NCI-H524 treated with DMSO at 0.1 percent for 48 hours (cell line): ENCODE measurements at regions not wholly inside any gene's neighbourhood (a gene's known extent, or its start where the extent isn't known, plus 50 kb on each side); places are given as distances from the start of the nearest gene placed in this dataset.

ENCODE experiments used
- DNase-seq: peaks from one replicate; lab custom pipeline; 2025; lab: John Stamatoyannopoulos, UW

DNA sequence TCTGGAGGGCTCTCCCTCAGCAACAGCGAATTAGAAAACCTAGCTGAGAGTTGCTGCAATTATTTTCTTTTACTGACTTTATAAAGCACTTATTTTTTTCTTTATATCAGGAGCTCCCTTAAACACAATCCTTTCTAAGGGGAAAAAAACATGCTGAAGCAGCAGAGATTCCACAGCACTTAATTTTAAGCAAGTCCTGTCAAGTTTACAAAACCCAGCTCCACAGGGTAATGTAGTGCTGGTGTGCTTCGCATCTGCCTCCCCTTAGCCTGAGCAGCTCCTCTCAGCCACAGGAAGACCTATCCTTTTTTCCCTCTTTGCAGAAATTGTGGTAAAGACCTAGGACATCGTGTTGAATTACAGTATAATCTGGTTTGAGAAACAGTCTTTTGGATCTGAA, 208.1 kb upstream of the SYNDIG1 start:
- DNase-seq = no peak

DNA sequence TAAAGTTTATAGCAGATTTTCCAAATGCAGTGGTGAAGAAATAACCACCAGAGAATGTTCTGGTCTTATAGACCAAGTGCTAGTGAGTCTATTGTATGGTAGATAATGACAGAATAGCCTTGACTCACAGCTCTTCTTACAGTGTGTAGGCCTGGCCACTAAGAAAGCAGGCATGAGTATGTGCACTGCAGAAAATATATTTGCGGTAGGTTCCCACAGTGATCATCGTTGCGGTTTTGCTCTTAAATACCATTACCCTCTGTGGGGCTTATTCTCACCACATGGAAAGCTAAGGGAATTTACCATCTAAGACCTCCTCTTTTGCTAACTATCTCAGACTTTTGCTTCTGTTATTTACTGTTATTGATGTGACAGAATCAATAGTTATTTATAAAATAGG, 212.3 kb upstream of the SYNDIG1 start:
- no peak for DNase-seq

DNA sequence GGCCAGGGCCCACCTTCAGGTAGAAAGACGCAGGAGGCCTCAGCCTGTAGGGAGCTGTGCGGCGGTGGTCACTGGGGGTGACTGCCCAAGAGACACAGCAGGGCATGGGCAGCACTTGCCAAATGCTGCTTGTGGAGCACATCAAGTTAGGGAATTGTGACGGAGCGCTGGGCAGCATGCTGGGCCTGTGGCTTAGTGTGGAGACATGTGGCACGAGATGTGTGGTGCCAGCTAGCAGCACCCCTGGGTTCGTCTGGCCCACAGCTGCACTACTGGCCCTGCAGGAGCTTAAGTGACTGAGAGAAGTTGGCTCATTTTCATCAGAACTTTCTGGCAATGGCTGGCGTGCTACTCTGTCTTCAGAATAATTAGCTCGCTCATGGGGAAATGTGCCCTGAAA, 213.1 kb upstream of the SYNDIG1 start:
- no peak for DNase-seq

DNA sequence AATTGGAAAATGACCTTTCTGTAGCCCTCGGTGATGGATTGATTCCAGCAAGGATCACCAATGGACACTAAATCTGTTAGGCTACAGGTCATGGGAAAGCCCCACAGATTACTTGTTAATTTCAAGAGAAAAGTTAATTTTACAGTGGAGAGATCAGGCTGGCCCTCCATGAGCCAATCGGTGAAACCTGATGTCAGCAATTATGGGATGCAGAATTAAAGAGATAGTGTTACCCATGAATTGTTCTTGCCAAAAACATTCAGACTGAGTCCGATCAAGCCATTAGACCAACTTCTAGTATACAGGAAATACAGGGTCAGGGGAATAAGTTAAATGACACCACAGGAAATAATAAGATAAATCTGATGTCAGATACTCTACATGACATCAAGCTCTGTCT, 214.9 kb upstream of the SYNDIG1 start:
- no peak for DNase-seq

DNA sequence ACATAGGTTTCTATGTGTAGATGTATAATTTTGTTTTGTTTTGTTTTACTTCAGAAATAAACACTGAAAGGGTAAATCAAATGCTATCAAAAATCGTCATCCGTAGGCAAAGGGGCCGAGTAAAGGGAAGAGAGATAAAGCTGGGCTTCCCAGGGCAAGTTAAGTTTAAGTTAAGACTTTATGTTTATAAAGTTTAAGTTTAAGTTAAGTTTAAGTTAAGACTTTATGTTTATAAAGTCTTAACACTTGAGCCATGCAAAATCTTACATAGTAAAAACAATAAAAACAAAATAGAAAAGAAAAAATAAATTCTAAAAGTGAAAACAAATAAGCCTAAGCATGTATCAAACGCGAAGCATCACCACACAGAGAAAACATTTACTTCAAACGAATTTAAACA, 216.1 kb upstream of the SYNDIG1 start:
- no peak for DNase-seq

DNA sequence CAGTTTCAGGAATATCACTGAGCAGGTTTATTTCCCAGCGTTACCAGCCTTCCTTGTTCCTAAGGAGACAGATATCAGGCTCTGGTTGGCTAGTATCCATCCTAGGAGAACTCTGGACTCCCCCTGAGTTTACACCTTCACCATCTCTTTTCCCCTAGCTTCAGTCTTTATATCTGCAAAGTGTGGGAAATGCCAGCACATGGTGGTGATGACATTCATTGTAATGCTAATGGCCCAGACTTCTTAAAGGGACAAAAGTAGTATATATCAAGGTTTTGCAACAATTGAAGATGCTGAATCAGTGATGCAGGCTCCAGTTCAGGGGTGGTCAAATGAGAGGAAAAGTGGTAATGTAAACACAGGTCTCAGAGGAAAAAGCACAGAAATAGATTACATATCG, 224.3 kb upstream of the SYNDIG1 start:
- no peak for DNase-seq

DNA sequence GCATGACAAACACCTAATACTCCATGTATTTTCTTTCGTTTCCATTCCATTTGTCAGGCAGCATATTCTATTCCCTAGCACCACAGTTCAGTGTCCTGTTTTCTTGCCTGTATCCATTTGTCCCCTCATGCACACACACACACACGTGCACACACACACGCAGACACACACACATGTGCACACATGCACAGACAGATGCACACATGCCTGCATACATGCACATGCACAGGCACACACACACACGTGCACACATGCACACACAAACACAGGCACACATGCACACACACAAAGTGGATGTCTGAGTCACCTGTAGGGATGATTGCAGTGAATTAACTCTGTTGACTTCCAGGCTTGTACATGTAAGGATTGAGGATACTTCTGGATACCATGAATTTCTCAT, 226.7 kb upstream of the SYNDIG1 start:
- no peak for DNase-seq

DNA sequence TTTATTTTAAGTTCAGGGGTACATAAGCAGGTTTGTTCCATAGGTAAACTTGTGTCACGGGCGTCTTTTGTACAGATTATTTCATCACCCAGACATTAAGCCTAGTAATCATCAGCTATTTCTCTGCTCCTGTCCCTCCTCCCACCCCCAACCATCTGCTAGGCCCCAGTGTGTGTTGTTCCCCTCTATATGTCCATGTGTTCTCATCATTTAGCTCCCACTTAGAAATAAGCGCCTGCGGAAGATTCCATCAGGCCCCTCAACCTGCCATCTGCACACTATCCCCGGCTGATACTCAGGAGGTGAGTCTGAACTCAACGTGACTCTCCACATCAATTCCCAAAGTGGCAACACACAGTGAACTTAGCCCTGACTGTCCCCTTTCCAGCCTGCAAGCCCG, 228.0 kb upstream of the SYNDIG1 start:
- peak; percentile 87 for DNase-seq

DNA sequence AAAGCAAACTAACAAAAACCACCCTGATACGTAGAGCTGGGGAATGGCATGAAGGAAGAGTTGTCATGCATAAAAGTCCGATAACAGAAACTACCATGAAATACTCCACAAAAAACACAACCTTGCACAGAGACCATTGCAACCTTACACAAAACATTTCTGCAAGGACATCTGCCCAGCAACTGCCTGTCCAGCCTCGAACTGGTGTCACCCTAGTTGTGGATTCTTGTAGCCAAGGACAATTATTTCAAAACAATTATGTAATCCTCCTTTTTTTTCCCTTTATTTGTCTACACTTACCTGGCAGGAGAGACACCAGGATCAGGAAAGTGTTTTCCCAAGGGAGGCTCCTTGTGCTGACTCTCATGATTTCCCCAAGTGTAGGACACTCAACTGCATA, 232.5 kb upstream of the SYNDIG1 start:
- no peak for DNase-seq

DNA sequence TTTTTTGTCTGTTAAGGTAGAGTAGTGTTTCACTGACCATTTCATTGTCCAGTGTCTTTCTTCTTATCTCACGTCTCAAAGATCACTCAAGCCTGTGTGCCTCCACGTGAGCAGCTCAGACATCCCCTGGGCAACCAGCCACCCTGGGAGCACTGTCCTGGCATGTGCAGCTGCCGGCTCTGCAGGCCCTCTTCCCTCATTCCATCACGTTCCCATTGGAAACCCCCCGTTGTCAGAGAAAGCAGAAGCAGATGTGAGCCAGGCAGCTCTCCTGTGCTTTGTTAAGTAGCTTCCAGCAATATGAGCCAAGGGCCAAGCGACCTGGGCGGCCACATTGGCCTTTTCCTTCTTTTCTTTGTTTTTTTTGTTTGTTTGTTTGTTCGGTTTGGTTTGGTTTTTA, 233.2 kb upstream of the SYNDIG1 start:
- DNase-seq = no peak

DNA sequence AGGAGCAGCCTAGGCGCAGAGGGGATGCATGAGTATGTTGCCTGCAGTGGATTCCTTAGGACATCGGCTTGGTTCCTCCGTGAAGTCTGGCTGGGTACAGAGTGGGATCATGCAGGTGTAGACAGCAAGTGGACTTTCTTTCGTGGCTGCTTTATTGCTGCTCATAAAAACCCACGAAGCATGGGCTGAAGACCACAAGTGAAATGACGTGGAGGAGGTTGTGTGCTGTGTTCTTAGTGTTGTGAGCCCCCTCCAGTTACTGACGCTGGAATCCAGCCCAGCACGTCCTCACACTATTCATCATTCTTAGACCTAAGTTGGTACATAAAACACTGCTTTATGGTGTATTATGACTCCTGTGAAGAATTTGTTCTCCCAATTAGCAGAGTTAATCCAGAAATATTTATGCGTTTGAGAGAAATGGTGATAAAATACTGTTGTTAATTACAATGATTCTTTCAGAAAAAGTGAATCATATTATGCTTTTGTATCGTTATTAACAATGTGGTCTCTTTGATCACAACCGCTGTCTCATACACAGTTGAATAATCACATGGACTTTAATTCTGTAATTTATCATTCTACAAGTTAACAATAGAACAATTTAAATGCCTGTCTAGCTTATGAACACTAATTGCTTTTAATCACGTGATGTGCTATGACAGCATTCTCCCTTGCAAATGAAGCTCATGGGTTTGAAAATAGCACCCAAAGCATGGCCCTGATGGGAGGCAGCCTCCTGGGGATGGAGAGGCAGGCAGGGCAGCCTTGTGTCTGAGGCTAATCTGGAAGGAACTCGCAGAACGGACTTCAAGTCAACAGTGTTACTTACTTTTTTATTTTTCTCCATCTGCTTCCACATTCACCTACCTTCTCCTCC, 233.9 kb upstream of the SYNDIG1 start:
- DNase-seq = no peak

DNA sequence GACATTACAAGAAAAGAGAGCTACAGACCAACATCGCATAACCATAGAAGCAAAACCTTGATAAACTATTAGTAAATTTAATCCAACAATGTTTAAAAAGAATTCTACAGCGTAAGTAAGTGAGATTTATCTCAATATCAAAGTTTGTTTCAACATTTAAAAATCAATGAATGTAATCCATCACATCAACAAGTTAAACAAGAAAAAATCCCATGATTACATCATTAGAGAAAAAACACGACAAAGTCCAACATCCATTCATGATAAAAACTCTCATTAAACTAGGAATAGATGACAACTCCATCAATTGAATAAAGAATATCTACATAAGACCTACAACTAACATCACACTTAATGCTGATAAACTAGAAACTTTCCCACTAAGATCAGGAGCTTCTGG, 239.0 kb upstream of the GGTLC1 start:
- no peak for DNase-seq

DNA sequence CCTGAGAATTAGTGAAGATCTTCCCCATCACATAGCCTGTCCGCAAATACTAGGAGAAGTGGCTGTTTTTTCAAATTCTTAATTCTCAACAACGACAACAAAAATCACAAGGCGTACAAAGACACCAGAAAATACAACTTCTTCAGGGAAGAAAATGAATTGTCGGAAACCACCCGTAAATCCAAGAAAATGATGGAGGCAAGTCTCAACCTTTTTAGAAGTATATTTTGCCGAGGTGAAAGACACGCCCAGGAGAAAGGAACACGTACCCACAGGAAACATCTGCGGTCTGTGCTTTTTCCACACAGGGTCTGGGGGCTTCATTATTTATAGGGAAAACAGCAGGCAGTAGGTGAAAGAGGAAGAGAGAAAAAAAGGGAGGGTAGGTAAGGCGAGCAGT, 223.9 kb upstream of the GGTLC1 start:
- no peak for DNase-seq

DNA sequence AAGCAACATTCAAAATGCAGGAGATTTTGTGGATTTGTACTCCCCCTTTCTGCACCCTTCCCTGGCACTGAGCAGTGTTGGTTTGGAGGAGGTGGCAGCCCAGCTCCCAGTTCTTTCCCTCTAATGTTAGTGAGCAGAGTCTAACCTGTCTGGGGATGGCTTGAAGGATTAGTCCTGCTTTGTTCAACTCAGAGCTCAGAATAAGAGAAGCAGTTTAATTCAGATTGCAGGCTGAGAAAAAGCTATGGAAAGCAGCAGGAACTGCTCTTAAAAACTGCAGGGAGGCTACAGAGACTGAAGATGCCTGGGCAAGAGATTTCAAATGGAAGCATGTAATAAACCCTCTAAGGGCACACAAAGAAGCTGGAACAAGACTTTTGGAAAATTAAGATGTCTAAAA, 223.4 kb upstream of the GGTLC1 start:
- DNase-seq = no peak

DNA sequence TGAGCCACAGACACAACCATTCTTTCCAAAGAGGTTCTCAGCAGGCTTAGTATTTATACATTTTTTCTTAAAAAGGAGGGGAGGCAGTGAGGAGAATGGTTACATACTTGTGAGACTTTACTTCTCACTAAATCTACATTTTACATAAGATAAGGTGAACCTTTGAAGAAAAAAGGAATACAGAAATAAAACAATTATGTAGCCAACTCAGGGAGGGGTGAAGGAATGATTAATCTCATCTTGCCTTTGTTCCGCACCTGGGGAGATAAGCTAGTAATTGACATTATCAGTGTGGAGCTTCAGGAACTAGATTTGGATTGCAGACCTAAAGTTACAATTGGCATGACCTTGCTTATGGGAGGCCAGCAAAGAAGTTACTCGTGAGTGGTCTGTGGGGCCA, 221.8 kb upstream of the GGTLC1 start:
- no peak for DNase-seq

DNA sequence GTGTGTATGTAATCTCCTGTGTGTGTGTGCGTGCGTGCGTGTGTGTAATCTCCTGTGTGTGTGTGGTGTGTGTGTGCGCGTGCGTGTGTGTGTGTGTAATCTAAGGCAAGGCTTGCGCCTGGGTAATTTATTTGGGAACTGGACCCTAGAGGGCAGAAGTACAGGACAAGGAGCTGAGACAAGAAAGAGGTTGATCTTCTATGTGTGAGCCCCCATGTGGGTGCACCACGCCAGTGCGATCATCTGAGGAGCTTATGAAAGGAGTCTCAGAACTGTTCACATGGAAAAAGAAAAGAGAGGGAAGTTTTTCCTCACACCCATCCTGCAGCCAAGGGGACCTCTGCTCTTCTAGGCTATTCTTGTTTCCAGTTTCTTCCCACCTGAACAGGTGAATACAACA, 220.1 kb upstream of the GGTLC1 start:
- no peak for DNase-seq

DNA sequence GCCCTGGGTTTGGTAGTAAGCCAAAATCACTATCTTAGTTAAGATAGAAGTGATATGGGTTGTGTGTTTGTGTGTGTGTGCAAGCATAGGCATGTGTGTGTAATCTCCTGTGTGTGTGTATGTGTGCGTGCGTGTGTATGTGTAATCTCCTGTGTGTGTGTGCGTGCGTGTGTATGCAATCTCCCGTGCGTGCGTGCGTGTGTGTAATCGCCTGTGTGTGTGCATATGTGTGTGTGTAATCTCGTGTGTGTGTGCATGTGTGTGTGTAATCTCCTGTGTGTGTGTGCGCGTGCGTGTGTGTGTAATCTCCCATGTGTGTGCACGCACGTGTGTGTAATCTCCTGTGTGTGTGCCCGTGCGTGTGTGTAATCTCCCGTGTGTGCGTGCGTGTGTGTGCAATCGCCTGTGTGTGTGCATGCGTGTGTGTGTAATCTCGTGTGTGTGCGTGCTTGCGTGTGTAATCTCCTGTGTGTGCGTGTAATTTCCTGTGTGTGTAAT, 219.3 kb upstream of the GGTLC1 start:
- no peak for DNase-seq

DNA sequence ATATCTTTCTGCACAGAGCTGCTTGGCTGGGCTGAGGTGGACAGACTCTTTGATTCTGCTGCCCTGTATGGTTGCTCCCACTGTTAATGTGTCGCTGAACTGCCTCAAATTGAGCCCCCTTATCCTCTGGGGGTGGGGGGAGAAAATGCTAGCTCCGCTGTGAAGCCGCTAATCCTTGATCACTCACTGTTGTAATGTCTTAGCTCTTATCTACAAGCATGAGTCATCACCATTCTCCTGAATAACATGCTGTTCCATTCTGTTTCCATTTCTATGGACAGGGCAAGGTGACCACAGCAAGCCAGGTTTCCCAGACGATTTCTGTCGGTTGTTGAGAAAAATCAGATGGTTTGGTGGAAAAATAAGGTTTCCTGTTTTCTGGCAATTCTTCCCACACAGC, 218.4 kb upstream of the GGTLC1 start:
- no peak for DNase-seq

DNA sequence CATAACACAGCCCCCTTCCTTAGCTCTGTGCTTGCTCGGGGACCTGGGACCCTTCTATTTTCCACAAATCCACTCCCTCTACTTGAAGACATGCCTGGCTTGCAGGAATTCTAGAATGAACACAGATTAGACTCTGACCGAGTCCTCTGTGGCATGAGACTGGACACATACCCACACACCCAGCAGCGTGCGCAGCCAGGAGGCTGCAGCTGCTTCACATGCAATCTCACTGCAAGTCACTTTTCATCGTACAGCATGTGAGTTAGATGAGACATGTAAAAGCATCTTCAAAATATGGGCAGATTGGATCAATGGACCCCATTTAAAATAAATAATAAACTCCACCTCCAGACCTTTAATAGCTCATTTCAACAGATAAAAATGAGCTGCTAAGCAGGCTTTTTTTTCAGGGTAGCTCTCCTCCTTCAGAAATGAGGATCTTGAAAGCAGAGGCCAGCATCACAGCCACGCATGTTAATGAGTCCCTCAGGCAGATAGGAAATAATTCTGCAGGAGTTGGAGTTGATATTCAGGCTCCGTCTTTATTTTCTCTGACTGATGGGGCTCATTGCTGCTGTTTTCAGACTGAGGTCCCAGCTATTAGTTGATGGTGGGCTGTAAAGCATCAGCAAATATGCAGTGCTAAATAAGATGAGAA, 215.1 kb upstream of the GGTLC1 start:
- DNase-seq = no peak

DNA sequence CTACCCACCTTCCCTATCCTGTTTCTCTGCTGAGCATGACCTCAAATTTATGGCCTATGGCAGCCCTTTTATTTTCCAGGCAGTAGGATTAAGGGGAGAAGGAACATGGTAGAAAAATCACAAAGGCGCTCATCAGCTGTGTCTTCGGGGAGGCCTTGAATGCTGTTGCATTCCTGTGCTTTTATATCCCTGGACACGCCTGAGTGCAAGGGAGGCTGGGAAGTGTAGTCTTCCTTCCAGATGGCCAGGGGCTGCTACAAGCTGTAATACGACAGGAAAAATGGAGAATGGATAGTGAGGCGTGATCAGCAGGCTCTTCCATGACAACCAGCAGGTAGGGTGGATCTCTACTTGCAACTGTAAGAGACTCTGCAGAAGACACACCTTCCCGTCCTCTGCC, 210.9 kb upstream of the GGTLC1 start:
- DNase-seq = no peak

DNA sequence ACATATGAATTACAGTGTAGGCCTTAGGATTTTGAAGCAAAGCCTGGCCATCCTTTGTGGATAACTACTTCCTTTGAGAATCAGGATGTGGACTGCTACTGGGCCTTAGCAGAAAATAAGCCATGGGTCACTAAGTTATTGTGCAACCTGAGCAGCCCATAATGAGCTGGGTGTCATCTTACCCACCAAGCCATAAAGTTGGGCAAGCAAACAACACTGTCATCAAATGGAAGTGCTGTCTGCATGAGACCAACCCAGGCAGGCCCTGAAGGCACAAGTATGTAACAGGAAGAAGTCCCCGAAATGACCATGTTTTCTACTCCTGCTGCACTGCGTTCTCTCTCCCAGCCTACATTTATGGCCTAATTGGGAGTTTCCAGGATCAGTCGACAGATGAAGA, 205.6 kb upstream of the GGTLC1 start:
- no peak for DNase-seq

DNA sequence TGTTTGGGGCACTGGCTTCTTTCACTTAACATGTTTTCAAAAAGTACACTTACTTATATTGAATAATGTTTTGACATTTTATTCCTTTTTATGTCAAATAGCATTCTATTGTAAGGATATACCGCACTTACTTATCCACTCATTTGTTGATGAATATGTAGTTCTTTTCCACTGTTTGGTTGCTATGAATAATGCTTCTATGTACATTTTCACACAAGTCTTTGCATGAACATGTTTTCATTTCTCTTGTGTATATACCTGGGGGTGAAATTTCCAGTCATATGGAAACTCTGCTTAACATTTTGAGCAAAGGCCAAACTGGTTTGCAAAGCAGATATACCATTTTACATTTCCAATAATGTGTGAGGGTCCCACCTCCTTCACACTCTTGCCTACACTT, 202.3 kb upstream of the GGTLC1 start:
- DNase-seq = no peak

DNA sequence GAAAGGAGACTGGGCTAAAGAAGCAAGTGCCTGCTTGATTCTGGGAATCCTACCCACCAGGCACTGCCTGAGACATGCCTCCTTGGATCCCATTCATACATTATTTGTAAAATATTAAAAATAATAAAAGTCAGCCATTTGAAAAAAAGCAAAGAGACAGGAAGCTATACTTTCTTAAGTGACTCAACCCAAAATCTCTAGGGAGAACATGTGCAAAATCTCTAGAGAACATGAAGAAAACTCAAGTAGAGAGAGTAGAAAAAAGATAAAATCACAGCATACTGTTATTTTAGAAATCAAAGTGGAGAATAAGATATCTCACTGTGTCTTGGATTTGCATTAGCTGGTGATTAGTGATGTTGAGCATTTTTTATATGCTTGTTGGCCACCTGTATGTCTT, 197.2 kb upstream of the GGTLC1 start:
- no peak for DNase-seq

DNA sequence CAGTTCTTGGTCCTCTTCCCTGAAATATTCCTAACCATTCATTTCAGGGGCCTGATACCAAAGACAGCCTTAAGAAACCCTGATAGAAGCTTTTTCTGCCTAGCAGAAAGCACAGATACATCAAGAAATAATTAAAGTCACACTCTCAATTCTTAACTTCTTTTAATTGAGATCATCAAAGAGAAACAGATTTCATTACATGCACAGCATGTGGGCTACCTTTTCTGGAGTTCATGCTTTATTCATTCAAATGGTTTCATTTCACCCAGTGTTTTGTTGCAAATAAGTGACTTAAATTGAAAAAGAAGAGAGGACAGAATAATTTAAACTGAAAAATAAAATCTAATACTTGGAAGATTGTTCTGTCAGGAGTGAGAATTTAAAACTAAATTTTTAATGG, 192.6 kb upstream of the GGTLC1 start:
- no peak for DNase-seq
